ENCODE measurements at regions not wholly inside any gene's neighbourhood (a gene's known extent, or its start where the extent isn't known, plus 50 kb on each side); places are given as distances from the start of the nearest gene placed in this dataset.

DNA sequence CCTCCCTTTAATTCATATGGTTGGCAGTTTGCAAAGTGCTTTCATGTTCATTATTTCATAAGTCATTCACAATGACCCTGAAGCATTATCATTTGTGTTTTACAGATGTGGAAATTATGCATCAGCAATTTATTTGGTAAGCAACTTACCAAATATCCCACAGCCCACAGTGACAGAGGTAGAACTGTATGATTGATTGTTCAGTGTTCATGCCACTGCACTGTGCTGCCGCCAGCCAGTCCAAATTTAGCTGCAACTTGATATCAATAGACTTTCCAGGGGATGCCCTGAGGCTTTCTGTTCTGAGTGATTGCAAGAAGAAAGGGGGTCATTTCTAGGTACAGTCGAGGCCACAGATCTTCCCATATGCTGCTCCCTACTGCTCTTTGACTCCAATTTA, 380.3 kb downstream of the PLPP3 start:
- TF ChIP-seq, protein P1, sequence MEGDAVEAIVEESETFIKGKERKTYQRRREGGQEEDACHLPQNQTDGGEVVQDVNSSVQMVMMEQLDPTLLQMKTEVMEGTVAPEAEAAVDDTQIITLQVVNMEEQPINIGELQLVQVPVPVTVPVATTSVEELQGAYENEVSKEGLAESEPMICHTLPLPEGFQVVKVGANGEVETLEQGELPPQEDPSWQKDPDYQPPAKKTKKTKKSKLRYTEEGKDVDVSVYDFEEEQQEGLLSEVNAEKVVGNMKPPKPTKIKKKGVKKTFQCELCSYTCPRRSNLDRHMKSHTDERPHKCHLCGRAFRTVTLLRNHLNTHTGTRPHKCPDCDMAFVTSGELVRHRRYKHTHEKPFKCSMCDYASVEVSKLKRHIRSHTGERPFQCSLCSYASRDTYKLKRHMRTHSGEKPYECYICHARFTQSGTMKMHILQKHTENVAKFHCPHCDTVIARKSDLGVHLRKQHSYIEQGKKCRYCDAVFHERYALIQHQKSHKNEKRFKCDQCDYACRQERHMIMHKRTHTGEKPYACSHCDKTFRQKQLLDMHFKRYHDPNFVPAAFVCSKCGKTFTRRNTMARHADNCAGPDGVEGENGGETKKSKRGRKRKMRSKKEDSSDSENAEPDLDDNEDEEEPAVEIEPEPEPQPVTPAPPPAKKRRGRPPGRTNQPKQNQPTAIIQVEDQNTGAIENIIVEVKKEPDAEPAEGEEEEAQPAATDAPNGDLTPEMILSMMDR (IDR thresholded peaks at IDR 0.05; ENCODE audit: insufficient read depth, low read length), result no peak
- TF ChIP-seq REST (IDR thresholded peaks at IDR 0.05; ENCODE audit: insufficient replicate concordance, low read depth) (no peak), POLR2AphosphoS5 (IDR thresholded peaks at IDR 0.05; ENCODE audit: low read depth) (no peak)
